ENCODE measurements at regions not wholly inside any gene's neighbourhood (a gene's known extent, or its start where the extent isn't known, plus 50 kb on each side); places are given as distances from the start of the nearest gene placed in this dataset.
"Not testable (repeated sequence)": the region's sequence is repeated elsewhere in the genome, so short reads cannot be mapped to it uniquely, and the experiment has no call there.

GRCh38 chr7:8809320-8809719 is 375.9 kb downstream of the NXPH1 start:
- in situ Hi-C loops (cut with HindIII; ENCODE audit: low pct_unique_long_range_greater_than_20kb, low sequenced_read_pairs) = no loop called here
- DNase-seq (ENCODE audit: low read depth, low spot score) = no peak

DNA sequence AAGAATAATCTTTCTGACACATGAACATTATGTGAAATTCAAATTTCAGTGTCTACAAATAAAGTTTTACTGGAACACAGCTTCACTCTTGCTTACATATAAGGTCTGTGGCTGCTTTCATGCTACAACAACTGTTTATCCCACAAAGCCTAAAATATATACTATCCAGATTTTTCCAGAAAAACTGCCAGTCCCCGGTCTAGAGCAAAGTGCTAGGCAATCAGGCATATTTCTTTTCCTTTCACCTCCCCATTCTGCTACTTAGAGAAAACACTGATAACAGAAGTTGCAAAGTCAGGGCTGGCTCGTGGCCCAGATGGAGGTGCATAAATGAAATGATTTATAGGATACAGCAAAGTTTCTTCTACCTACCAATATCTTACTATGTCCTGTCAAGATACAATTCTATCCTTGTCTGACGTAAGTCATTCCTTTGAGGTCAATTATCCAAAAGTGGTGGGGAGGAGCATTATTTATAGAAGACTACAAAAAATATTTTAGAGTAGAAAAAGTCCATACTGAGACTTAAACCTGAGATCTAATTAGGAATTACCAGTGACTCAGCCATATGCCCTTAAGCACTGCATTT is 384.1 kb downstream of the NXPH1 start:
- DNase-seq (ENCODE audit: low read depth, low spot score) = no peak
- in situ Hi-C loops (cut with HindIII; ENCODE audit: low pct_unique_long_range_greater_than_20kb, low sequenced_read_pairs) = no loop called here

DNA sequence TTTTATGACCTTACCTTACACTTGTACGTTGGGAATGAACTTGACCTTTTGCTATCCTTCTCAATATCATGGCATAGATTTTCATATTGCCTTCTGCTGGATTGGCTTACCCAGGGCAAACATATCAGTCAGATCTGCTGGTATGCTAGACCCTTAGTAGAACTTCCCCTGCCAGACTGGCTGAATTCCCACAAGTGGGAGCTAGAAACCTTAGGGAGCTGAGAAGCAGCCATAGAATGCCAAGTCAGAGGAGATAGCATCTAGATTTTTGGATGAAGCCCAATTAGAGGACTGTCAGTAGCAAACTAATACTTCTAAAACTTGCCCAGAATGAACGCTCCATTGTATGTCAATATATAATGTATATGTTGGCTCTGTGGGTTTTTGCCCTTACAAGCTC is 385.0 kb downstream of the NXPH1 start:
- in situ Hi-C loops (cut with HindIII; ENCODE audit: low pct_unique_long_range_greater_than_20kb, low sequenced_read_pairs) = no loop called here
- DNase-seq (ENCODE audit: low read depth, low spot score) = no peak

DNA sequence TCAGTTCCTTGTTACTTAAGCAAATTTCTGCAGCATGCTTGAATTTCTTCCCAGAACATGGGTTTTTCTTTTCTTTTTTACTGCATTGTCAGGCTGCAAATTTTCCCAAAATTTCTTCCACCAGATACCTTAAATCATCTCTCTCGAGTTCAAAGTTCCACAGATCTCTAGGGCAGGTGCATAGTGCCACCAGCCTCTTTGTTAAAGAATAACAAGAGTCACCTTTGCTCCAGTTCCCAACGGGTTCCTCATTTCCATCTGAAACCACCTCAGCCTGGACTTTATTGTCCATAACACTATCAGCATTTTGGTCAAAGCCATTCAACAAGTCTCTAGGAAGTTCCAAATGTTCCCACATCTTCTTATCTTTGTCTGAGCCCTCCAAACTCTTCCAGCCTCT is 389.2 kb downstream of the NXPH1 start:
- in situ Hi-C loops (cut with HindIII; ENCODE audit: low pct_unique_long_range_greater_than_20kb, low sequenced_read_pairs) = no loop called here
- no peak for DNase-seq (ENCODE audit: low read depth, low spot score)

- in situ Hi-C loops (cut with HindIII; ENCODE audit: low pct_unique_long_range_greater_than_20kb, low sequenced_read_pairs) = no loop called here
- no peak for DNase-seq (ENCODE audit: low read depth, low spot score)
Measured at GRCh38 chr7:8823486-8823885, 390.1 kb downstream of the NXPH1 start.

GRCh38 chr7:8827329-8827728 is 393.9 kb downstream of the NXPH1 start:
- in situ Hi-C loops (cut with HindIII; ENCODE audit: low pct_unique_long_range_greater_than_20kb, low sequenced_read_pairs) = no loop called here
- DNase-seq (ENCODE audit: low read depth, low spot score) = no peak

- DNase-seq (ENCODE audit: low read depth, low spot score) = no peak
Measured at GRCh38 chr7:8829100-8829499, 395.7 kb downstream of the NXPH1 start.

DNA sequence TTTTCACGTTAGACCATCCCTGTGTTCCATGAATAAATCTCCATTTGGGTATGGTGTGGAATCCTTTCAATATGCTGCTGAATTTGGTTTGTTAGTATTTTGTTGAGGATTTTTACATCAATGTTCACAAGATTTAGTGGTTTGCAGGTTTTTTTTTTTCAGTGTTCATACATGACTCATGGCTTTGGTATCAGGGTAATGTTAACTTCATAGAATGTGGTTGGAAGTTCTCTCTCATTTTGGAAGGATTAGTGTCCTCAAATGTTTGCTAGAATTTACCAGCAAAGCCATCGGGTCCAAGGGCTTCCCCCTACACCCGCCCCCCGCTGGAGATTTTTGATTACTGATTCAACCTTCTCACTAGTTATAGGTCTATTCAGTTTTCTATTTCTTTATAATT is 398.0 kb downstream of the NXPH1 start:
- DNase-seq (ENCODE audit: low read depth, low spot score) = no peak
- in situ Hi-C loops (cut with HindIII; ENCODE audit: low pct_unique_long_range_greater_than_20kb, low sequenced_read_pairs) = no loop called here

More at GRCh38 chr7:8829100-8829499, 395.7 kb downstream of the NXPH1 start:
- in situ Hi-C loops (cut with HindIII; ENCODE audit: low pct_unique_long_range_greater_than_20kb, low sequenced_read_pairs) = no loop called here

DNA sequence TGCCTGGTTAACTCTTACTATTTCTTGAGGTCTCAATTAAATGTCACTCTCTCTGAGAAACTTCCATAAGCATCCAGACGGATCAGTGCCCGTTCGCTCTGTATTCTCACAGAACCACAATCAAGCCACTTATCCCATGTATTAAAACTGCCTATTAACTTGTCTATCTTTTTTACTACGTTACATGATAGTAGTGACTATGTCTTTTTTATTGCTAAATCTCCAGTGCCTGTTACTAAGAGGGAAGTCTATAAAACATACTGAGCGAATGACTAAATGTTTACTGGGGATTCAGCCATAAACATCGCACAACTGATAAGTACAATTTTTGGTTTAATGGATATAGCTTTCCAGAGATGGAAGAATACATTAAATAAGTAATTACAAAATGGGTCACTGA is 399.9 kb downstream of the NXPH1 start:
- in situ Hi-C loops (cut with HindIII; ENCODE audit: low pct_unique_long_range_greater_than_20kb, low sequenced_read_pairs) = no loop called here
- DNase-seq (ENCODE audit: low read depth, low spot score) = no peak

GRCh38 chr7:8841171-8841570 is 407.8 kb downstream of the NXPH1 start:
- no peak for DNase-seq (ENCODE audit: low read depth, low spot score)
- in situ Hi-C loops (cut with HindIII; ENCODE audit: low pct_unique_long_range_greater_than_20kb, low sequenced_read_pairs) = no loop called here

- no peak for DNase-seq (ENCODE audit: low read depth, low spot score)
- in situ Hi-C loops (cut with HindIII; ENCODE audit: low pct_unique_long_range_greater_than_20kb, low sequenced_read_pairs) = no loop called here
Measured at GRCh38 chr7:8871716-8872115, 438.3 kb downstream of the NXPH1 start.

GRCh38 chr7:8881916-8882315 is 448.5 kb downstream of the NXPH1 start:
- DNase-seq (ENCODE audit: low read depth, low spot score) = peak; percentile 49
- in situ Hi-C loops (cut with HindIII; ENCODE audit: low pct_unique_long_range_greater_than_20kb, low sequenced_read_pairs) = no loop called here

- in situ Hi-C loops (cut with HindIII; ENCODE audit: low pct_unique_long_range_greater_than_20kb, low sequenced_read_pairs) = no loop called here
- DNase-seq (ENCODE audit: low read depth, low spot score) = no peak
Measured at GRCh38 chr7:8885480-8886000, 452.1 kb downstream of the NXPH1 start.

GRCh38 chr7:8890346-8890745 is 456.9 kb downstream of the NXPH1 start:
- DNase-seq (ENCODE audit: low read depth, low spot score); in situ Hi-C loops (cut with HindIII; ENCODE audit: low pct_unique_long_range_greater_than_20kb, low sequenced_read_pairs): not testable (repeated sequence)

DNA sequence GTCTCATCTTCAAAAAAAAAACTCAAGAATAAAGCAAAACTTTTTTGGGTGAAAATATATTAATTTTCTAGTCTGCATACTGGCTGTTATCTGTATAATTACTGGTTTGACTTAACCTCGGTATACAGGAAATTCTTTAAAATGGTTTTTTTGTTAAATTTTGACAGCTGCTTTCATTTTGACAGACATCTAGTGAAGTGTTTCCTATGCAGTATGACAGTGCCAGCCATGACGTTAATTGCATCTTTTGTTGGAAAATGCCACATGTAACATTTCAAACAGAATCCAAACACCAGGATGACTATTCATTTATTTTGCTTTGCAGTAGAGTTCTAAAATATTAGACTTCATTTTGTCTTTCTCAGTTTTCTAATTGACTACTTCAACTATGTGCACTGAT is 460.4 kb downstream of the NXPH1 start:
- in situ Hi-C loops (cut with HindIII; ENCODE audit: low pct_unique_long_range_greater_than_20kb, low sequenced_read_pairs) = no loop called here
- DNase-seq (ENCODE audit: low read depth, low spot score) = no peak

DNA sequence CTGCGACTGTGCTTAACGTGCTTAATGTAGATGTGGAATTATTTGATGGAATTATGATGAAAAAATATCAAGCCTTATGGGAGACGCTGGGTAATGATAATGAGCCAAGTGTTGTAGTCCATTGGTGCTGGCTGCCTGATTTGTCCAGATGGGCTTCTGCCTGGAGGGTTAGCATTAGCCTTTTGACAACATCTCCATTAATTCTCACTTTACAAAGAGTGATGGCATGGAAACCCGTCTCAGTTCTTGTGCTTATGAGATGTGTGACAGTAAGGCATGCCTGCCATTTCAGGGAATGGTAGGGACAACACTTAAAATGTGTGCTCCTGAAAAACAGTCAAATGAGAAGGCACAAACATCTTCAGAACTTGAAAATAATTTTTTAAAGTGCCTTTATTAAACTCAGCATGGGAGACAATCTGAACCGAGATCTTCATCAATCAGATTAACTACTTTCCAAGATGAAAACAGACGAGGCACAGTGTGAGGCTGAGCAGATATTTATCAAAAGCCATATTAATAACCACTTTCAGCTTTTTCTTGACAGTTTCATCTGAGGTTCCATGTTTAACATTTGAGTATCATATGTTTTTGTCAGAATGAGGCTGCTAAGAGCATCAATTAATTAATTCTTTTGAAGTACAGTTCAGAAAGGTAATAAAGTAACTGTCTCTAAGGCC is 473.1 kb downstream of the NXPH1 start:
- DNase-seq (ENCODE audit: low read depth, low spot score) = no peak
- in situ Hi-C loops (cut with HindIII; ENCODE audit: low pct_unique_long_range_greater_than_20kb, low sequenced_read_pairs) = no loop called here

- in situ Hi-C loops (cut with HindIII; ENCODE audit: low pct_unique_long_range_greater_than_20kb, low sequenced_read_pairs) = no loop called here
- DNase-seq (ENCODE audit: low read depth, low spot score) = no peak
Measured at GRCh38 chr7:8908889-8909288, 475.5 kb downstream of the NXPH1 start.

DNA sequence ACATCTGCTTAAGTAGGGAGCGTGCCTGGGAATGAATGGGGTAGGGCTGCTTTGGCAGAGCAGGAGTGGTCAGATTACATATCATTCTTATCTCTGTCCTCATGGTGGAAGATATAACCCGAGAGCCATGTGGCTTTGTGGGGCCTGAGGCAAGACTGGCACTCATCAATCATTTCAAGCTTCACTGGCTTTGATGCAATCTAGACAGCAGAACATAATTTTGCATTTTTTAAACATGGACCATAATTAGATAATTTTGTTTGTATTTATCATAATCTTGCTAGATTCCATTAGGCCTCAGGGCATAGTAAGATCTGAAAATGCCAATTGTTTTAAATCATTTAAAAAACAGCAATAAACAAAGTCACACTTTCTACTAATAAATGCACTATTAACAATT is 480.3 kb downstream of the NXPH1 start:
- in situ Hi-C loops (cut with HindIII; ENCODE audit: low pct_unique_long_range_greater_than_20kb, low sequenced_read_pairs) = no loop called here
- DNase-seq (ENCODE audit: low read depth, low spot score) = no peak

GRCh38 chr7:8921807-8922206 is 488.4 kb downstream of the NXPH1 start:
- in situ Hi-C loops (cut with HindIII; ENCODE audit: low pct_unique_long_range_greater_than_20kb, low sequenced_read_pairs) = no loop called here
- no peak for DNase-seq (ENCODE audit: low read depth, low spot score)

Data from SK-MEL-5 (cell line).